ENCODE measurements at regions not wholly inside any gene's neighbourhood (a gene's known extent, or its start where the extent isn't known, plus 50 kb on each side); places are given as distances from the start of the nearest gene placed in this dataset.

- TF ChIP-seq ARNTL (CRISPR knock-in tag; IDR thresholded peaks at IDR 0.05; ENCODE audit: borderline replicate concordance, low read depth) (no peak), ZFP30 (CRISPR knock-in tag; IDR thresholded peaks at IDR 0.05) (no peak), RARB (CRISPR knock-in tag; IDR thresholded peaks at IDR 0.05) (no peak), CREB5 (CRISPR knock-in tag; IDR thresholded peaks at IDR 0.05; ENCODE audit: low read depth) (no peak), ISL1 (CRISPR knock-in tag; IDR thresholded peaks at IDR 0.05) (no peak), OSR1 (CRISPR knock-in tag; IDR thresholded peaks at IDR 0.05) (no peak), ZNF565 (CRISPR knock-in tag; conservative IDR thresholded peaks at IDR 0.05; ENCODE audit: low read depth) (no peak)
These were observed 392.1 kb upstream of the HNRNPA3 start for GRCh38 chr2:176820371-176820932.
